ENCODE measurements at regions not wholly inside any gene's neighbourhood (a gene's known extent, or its start where the extent isn't known, plus 50 kb on each side); places are given as distances from the start of the nearest gene placed in this dataset.
"Not testable (repeated sequence)": the region's sequence is repeated elsewhere in the genome, so short reads cannot be mapped to it uniquely, and the experiment has no call there.

DNA sequence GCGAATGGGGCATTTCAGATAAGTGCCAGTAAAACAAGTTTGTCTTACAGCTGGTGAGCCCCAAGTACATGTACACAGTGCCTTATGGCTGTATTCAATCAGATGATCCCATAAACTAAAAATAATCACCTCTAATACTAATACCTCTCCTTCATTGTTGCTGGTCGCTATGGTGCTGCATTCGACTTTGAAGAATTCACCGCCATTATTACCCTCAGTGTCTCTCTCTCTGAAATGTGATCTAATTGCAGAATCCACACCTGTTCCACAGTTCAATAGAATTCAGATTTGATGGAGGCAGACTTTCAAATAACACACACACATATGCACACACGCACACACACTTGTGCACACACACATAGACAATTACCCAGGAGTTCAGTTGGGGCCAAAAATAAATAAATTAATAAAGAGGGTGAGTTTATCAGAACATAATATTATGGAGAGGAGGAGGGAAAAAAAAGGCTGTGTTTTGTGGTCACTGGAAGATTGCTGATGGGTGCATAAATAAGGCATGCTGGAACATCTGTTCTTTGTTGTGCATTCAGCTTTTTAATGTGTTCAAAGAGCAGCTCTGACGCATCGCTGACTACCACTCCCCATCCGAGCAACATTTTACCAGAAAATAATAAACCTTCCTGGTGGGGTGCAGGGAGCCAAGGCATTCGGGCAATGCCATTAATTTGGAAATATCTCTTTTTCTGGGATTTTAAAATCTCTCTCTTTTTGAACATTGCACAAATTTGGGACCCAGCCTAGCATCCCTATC, 235.7 kb downstream of the SATB1 start:
- H3K27ac ChIP-seq (ENCODE audit: low read depth in 1 of 2, low read length in 1 of 2): no peak overlapping the region
- H3K4me3 ChIP-seq (ENCODE audit: low read length in 2 of 2): no peak overlapping the region
- no peaks in the 10 kb centered on the region for H3K9me3 ChIP-seq (ENCODE audit: control insufficient read depth in 2 of 2, insufficient read depth in 1 of 2, low read length in 1 of 2)
- H3K4me1 ChIP-seq (ENCODE audit: control insufficient read depth in 2 of 2, insufficient read depth in 2 of 2, low read length in 2 of 2): peaks cover 4 to 8% of the 10 kb centered on the region in 2 donors
- peak in 1 of 9 donors; percentile 51 for DNase-seq (ENCODE audit: low read depth in 6 of 9, low spot score in 9 of 9)
- WGBS: 55% methylated on average over 9 of the region's 9 CpGs
- no peaks in the 10 kb centered on the region for H3K36me3 ChIP-seq (ENCODE audit: control insufficient read depth in 2 of 2, insufficient read depth in 2 of 2, low read length in 1 of 2)
- H3K27me3 ChIP-seq (ENCODE audit: control insufficient read depth in 2 of 2, insufficient read depth in 1 of 2, low read length in 1 of 2): no peaks in the 10 kb centered on the region

DNA sequence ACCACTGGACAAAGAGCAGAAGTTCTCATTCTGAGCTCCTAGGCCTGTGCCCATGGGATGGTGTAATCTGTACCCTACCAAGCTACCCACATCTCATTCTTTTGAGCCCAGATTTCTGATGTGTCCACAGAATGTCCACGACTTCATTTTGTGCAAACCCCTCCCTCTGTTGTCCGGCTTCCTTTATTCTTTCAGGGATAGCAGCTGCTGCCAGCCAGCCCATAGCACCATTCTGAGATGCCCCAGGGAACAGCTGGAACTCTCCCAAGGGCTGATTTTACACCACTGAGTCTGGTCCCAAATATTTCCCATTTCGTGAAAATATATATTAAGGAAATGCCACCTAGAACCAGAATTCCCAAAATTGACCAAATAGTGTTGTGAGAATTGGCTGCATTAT, 236.6 kb downstream of the SATB1 start:
- 96% methylated on average over 3 of the region's 3 CpGs for WGBS

GRCh38 chr3:18185624-18186023, 239.5 kb downstream of the SATB1 start:
- WGBS: 99% methylated on average over 1 of the region's 1 CpG

More for the DNA sequence above, 236.6 kb downstream of the SATB1 start:
- Histone ChIP-seq H3K9me3 (ENCODE audit: control insufficient read depth in 2 of 2, insufficient read depth in 1 of 2, low read length in 1 of 2) (no peaks in the 10 kb centered on the region), H3K27me3 (ENCODE audit: control insufficient read depth in 2 of 2, insufficient read depth in 1 of 2, low read length in 1 of 2) (no peaks in the 10 kb centered on the region), H3K4me1 (ENCODE audit: control insufficient read depth in 2 of 2, insufficient read depth in 2 of 2, low read length in 2 of 2) (peaks cover 4 to 8% of the 10 kb centered on the region in 2 donors), H3K27ac (ENCODE audit: low read depth in 1 of 2, low read length in 1 of 2) (no peak overlapping the region), H3K36me3 (ENCODE audit: control insufficient read depth in 2 of 2, insufficient read depth in 2 of 2, low read length in 1 of 2) (no peaks in the 10 kb centered on the region), H3K4me3 (ENCODE audit: low read length in 2 of 2) (no peak overlapping the region)
- DNase-seq (ENCODE audit: low read depth in 6 of 9, low spot score in 9 of 9): no peak

DNA sequence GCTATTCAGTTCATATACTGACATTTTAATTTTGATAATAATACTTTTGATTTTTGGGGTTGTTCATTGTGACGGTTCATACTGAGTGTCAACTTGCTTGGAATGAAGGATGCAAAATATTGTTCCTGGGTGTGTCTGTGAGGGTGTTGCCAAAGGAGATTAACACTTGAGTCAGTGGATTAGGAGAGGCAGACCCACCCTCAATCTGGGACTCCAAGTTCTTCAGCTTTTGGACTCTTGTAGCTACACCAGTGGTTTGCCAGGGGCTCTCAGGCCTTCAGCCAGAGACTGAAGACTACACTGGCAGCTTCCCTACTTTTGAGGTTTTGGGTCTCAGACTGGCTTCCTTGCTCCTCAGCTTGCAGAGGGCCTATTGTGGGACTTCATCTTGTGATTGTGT, 242.2 kb downstream of the SATB1 start:
- not testable (repeated sequence) for DNase-seq (ENCODE audit: low read depth in 6 of 9, low spot score in 9 of 9); H3K36me3 ChIP-seq (ENCODE audit: control insufficient read depth in 2 of 2, insufficient read depth in 2 of 2, low read length in 1 of 2); H3K27ac ChIP-seq (ENCODE audit: low read depth in 1 of 2, low read length in 1 of 2); H3K4me1 ChIP-seq (ENCODE audit: control insufficient read depth in 2 of 2, insufficient read depth in 2 of 2, low read length in 2 of 2); H3K27me3 ChIP-seq (ENCODE audit: control insufficient read depth in 2 of 2, insufficient read depth in 1 of 2, low read length in 1 of 2); H3K9me3 ChIP-seq (ENCODE audit: control insufficient read depth in 2 of 2, insufficient read depth in 1 of 2, low read length in 1 of 2); H3K4me3 ChIP-seq (ENCODE audit: low read length in 2 of 2)
- WGBS: 97% methylated on average over 1 of the region's 1 CpG

More at GRCh38 chr3:18185624-18186023, 239.5 kb downstream of the SATB1 start:
- H3K36me3 ChIP-seq (ENCODE audit: control insufficient read depth in 2 of 2, insufficient read depth in 2 of 2, low read length in 1 of 2): no peaks in the 10 kb centered on the region
- H3K9me3 ChIP-seq (ENCODE audit: control insufficient read depth in 2 of 2, insufficient read depth in 1 of 2, low read length in 1 of 2): no peaks in the 10 kb centered on the region
- H3K4me1 ChIP-seq (ENCODE audit: control insufficient read depth in 2 of 2, insufficient read depth in 2 of 2, low read length in 2 of 2): peaks cover 4 to 8% of the 10 kb centered on the region in 2 donors
- no peak overlapping the region for H3K27ac ChIP-seq (ENCODE audit: low read depth in 1 of 2, low read length in 1 of 2)
- no peaks in the 10 kb centered on the region for H3K27me3 ChIP-seq (ENCODE audit: control insufficient read depth in 2 of 2, insufficient read depth in 1 of 2, low read length in 1 of 2)
- no peak for DNase-seq (ENCODE audit: low read depth in 6 of 9, low spot score in 9 of 9)
- no peak overlapping the region for H3K4me3 ChIP-seq (ENCODE audit: low read length in 2 of 2)

GRCh38 chr3:18179521-18179920, 245.6 kb downstream of the SATB1 start:
- Histone ChIP-seq H3K4me3 (ENCODE audit: low read length in 2 of 2) (no peak overlapping the region), H3K9me3 (ENCODE audit: control insufficient read depth in 2 of 2, insufficient read depth in 1 of 2, low read length in 1 of 2) (no peaks in the 10 kb centered on the region), H3K27ac (ENCODE audit: low read depth in 1 of 2, low read length in 1 of 2) (no peak overlapping the region), H3K27me3 (ENCODE audit: control insufficient read depth in 2 of 2, insufficient read depth in 1 of 2, low read length in 1 of 2) (no peaks in the 10 kb centered on the region), H3K36me3 (ENCODE audit: control insufficient read depth in 2 of 2, insufficient read depth in 2 of 2, low read length in 1 of 2) (no peaks in the 10 kb centered on the region), H3K4me1 (ENCODE audit: control insufficient read depth in 2 of 2, insufficient read depth in 2 of 2, low read length in 2 of 2) (no peaks in the 10 kb centered on the region)
- 95% methylated on average over 3 of the region's 3 CpGs for WGBS
- no peak for DNase-seq (ENCODE audit: low read depth in 6 of 9, low spot score in 9 of 9)

DNA sequence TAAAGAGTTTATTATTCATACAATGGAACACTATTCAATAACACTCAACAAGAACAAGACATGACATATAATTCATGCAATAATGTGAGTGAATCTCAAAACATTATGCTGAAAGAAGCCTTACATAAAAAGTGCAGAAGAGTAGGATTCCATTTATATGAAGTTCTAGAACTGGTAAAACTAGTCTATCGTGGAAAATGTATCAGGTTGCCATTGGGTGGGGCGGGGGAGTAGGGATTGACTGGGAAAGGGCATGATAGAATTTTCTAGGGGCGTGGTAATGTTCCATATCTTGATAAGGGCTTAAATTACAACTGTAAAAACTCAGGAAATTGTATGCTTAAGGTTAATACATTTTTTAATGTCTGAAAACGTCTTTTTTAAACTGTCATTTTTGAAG, 247.9 kb downstream of the SATB1 start:
- H3K27me3 ChIP-seq (ENCODE audit: control insufficient read depth in 2 of 2, insufficient read depth in 1 of 2, low read length in 1 of 2): no peaks in the 10 kb centered on the region
- no peak overlapping the region for H3K4me3 ChIP-seq (ENCODE audit: low read length in 2 of 2)
- H3K27ac ChIP-seq (ENCODE audit: low read depth in 1 of 2, low read length in 1 of 2): no peak overlapping the region
- WGBS: 93% methylated on average over 4 of the region's 4 CpGs
- DNase-seq (ENCODE audit: low read depth in 6 of 9, low spot score in 9 of 9): no peak
- no peaks in the 10 kb centered on the region for H3K4me1 ChIP-seq (ENCODE audit: control insufficient read depth in 2 of 2, insufficient read depth in 2 of 2, low read length in 2 of 2)
- H3K9me3 ChIP-seq (ENCODE audit: control insufficient read depth in 2 of 2, insufficient read depth in 1 of 2, low read length in 1 of 2): peaks cover 0 to 6% of the 10 kb centered on the region in 2 donors
- no peaks in the 10 kb centered on the region for H3K36me3 ChIP-seq (ENCODE audit: control insufficient read depth in 2 of 2, insufficient read depth in 2 of 2, low read length in 1 of 2)

- not testable (repeated sequence) for H3K27me3 ChIP-seq (ENCODE audit: control insufficient read depth in 2 of 2, insufficient read depth in 1 of 2, low read length in 1 of 2); DNase-seq (ENCODE audit: low read depth in 6 of 9, low spot score in 9 of 9); H3K4me3 ChIP-seq (ENCODE audit: low read length in 2 of 2); H3K9me3 ChIP-seq (ENCODE audit: control insufficient read depth in 2 of 2, insufficient read depth in 1 of 2, low read length in 1 of 2); H3K4me1 ChIP-seq (ENCODE audit: control insufficient read depth in 2 of 2, insufficient read depth in 2 of 2, low read length in 2 of 2); H3K27ac ChIP-seq (ENCODE audit: low read depth in 1 of 2, low read length in 1 of 2); H3K36me3 ChIP-seq (ENCODE audit: control insufficient read depth in 2 of 2, insufficient read depth in 2 of 2, low read length in 1 of 2)
- 95% methylated on average over 5 of the region's 5 CpGs for WGBS
Measured at GRCh38 chr3:18173891-18174290, 251.2 kb downstream of the SATB1 start.

GRCh38 chr3:18159681-18160080, 265.5 kb downstream of the SATB1 start:
- H3K4me3 ChIP-seq (ENCODE audit: low read length in 2 of 2): no peak overlapping the region
- H3K27ac ChIP-seq (ENCODE audit: low read depth in 1 of 2, low read length in 1 of 2): no peak overlapping the region
- no peaks in the 10 kb centered on the region for H3K9me3 ChIP-seq (ENCODE audit: control insufficient read depth in 2 of 2, insufficient read depth in 1 of 2, low read length in 1 of 2)
- H3K27me3 ChIP-seq (ENCODE audit: control insufficient read depth in 2 of 2, insufficient read depth in 1 of 2, low read length in 1 of 2): no peaks in the 10 kb centered on the region
- no peaks in the 10 kb centered on the region for H3K36me3 ChIP-seq (ENCODE audit: control insufficient read depth in 2 of 2, insufficient read depth in 2 of 2, low read length in 1 of 2)
- no peaks in the 10 kb centered on the region for H3K4me1 ChIP-seq (ENCODE audit: control insufficient read depth in 2 of 2, insufficient read depth in 2 of 2, low read length in 2 of 2)
- no peak for DNase-seq (ENCODE audit: low read depth in 6 of 9, low spot score in 9 of 9)
- WGBS: 98% methylated on average over 1 of the region's 1 CpG

DNA sequence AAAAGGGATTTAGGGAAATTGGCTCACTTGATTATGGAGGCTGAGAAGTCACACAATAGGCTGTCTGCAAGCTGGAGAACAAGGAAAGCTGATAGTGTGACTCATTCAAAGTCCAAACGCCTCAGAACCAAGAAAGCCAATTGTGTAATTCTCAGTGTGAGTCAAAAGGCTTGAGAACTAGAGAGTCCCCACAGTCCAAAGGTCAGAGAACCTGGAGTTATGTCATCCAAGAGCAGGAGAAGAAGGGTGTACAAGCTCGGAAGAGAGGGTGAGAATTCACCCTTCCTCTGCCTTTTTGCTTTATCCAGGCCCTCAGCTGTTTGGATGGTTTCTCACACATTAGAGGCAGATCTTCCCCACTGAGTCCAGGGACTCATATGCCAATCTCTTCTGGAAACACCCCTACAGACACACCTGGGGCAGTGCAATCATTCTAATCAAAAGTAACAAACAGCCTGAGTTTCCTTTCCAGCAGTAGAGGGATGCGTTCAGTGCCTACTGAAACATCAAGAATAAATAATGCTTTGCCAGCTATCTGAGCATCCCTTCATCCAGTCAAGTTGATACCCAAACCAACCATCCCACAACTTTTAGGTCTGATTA, 271.5 kb downstream of the SATB1 start:
- no peaks in the 10 kb centered on the region for H3K4me1 ChIP-seq (ENCODE audit: control insufficient read depth in 2 of 2, insufficient read depth in 2 of 2, low read length in 2 of 2)
- H3K27me3 ChIP-seq (ENCODE audit: control insufficient read depth in 2 of 2, insufficient read depth in 1 of 2, low read length in 1 of 2): no peaks in the 10 kb centered on the region
- no peak overlapping the region for H3K27ac ChIP-seq (ENCODE audit: low read depth in 1 of 2, low read length in 1 of 2)
- H3K9me3 ChIP-seq (ENCODE audit: control insufficient read depth in 2 of 2, insufficient read depth in 1 of 2, low read length in 1 of 2): no peaks in the 10 kb centered on the region
- H3K4me3 ChIP-seq (ENCODE audit: low read length in 2 of 2): no peak overlapping the region
- H3K36me3 ChIP-seq (ENCODE audit: control insufficient read depth in 2 of 2, insufficient read depth in 2 of 2, low read length in 1 of 2): no peaks in the 10 kb centered on the region
- 87% methylated on average over 3 of the region's 3 CpGs for WGBS
- DNase-seq (ENCODE audit: low read depth in 6 of 9, low spot score in 9 of 9): no peak

Data from thymus (tissue), 11 donors.